ENCODE measurements at regions not wholly inside any gene's neighbourhood (a gene's known extent, or its start where the extent isn't known, plus 50 kb on each side); places are given as distances from the start of the nearest gene placed in this dataset.

DNA sequence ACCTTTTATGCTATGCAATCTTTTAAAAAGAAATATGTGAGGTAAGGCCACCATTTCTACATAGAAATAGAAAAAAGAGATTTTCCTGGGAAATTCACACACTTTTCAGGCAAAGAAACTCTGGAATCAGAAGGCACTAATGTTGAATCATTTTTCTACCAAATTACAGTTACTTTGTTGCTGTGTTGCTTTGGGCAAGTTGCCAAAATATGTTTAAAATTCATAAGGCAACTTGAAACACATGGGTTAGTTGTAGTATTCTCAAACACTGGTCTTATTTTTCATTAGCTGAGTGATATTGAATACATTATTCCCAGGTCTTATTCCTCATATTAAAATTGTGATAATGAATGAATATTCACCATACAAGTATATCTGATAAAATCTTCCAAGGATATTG lies 195.0 kb upstream of the SLITRK1 start:
- no peak for DNase-seq (ENCODE audit: low read depth)

DNA sequence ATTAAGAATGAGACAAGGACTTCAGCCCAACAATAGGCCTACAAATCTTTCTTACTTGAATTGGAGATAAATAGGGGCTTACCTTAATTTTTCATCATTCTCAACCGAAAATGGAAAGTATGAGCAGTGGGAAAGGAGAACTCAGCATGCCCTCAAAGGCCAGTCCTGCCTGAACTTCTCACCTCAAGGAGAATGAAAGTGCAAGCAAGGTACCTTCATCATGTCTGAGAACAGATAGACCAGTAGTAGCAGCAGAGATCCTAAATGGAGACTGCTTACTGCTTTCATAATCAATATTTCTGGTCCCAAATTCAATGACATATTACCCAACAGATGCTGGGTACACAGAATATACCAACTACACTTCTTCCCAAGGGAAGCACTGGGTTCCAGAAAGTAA lies 194.0 kb upstream of the SLITRK1 start:
- DNase-seq (ENCODE audit: low read depth), result no peak

DNA sequence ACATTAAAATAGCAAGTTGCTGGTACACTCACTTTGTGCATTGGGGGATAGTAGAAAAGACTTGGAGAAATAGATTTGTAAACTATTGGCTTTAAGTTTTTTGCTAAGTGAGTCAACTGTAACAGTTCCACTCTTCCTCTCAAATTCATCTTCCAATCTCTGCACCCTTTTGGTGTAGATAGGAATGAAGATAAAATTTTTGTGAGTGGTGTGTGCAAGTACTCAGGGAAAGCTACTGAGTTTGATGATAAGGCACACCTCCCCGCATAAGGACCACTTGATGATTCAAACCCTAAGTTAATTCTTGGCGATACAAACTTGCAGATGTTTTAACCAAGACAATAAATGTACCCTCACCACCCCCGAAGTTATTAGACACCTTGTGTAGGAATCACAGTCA lies 168.3 kb upstream of the SLITRK1 start:
- no peak for DNase-seq (ENCODE audit: low read depth)

DNA sequence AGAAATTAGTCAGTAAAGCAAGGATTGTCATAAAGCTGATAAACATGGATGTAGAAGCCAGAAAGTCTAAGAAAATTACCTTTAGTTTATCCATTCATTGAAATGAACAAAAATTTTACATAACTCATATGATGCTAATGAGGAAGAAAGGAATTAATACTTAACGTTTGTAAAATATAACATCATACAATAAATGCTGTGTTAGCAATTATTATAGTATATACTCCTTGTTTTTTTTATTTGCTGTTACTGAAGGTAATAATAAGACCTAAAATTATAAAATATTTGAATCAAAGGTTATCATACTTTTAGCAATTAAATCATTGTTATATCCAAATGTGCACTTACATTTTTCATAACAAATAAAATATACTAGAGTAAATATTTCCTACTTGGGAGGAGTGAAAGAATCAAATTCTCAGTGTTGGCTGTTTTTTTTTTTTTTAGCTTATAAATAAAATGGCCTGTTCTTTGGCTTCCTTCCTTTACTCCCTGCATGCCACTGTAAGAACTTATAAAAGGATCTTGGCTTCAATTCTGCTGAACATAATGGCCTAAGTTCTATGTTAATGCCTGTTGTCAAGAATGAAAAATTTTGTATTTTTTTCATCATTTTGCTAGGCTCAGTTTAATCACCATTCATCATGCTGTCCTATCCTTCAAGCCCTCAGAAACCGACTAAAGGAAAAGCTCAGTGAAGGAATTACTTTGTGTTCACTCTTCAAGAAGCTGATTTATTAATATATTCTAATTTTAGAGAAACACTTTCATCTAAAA lies 167.4 kb upstream of the SLITRK1 start:
- no peak for DNase-seq (ENCODE audit: low read depth)

DNA sequence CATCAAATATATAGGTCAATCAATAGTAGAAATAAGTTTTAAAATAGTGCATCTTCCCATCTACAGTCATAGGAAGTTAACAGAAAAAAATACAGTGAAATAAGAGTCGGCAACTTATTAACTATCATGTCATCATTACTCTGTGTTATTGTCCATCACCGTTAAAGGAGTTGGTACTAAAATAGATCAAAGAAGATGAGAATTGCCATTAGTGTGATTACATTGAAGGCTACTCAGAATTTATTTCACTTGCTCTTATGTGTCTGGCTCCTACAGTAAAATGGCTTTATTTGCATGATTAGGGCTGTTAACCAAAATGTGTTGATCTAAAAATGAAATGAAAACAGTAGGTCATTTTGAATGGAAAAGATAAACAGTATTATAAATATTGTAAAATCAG lies 162.5 kb upstream of the SLITRK1 start:
- DNase-seq (ENCODE audit: low read depth), result no peak

DNA sequence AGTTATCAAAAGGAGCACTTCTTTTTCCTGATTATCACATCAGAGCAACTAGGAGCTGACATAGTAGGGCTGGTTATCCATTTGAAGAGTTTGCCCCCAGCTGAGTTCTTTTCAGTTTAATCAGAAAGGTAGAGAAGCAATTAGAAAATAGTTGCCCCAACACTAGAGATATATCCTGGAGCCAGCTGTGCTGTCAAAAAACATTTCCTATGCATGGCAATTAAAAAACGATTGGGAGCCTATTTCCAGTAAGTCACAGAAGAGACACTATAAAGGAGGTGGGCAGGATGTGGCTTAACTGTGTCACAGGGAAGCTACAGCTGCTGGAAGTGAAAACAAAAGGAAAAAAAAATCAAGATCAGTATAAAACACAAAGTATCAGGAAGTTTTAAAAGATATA lies 155.7 kb upstream of the SLITRK1 start:
- DNase-seq (ENCODE audit: low read depth), result no peak

DNA sequence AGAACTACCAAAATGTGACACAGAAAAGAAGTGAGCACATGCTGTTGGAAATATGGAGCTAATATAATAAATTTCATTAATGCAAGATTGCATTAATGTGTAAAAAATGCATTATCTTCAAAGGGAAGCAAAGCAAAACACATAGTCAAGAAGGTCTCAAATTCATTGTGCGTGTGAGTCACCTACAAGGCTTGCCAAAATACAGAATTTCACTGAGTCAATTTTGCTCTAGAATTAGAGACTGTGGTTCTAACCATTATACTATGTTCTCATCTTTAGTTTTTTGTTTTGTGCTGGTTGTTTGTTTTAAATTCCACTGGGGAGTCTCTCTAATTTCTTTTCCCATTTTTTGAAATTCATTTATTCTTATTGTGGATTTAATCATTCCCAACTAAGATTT lies 149.8 kb upstream of the SLITRK1 start:
- no peak for DNase-seq (ENCODE audit: low read depth)

DNA sequence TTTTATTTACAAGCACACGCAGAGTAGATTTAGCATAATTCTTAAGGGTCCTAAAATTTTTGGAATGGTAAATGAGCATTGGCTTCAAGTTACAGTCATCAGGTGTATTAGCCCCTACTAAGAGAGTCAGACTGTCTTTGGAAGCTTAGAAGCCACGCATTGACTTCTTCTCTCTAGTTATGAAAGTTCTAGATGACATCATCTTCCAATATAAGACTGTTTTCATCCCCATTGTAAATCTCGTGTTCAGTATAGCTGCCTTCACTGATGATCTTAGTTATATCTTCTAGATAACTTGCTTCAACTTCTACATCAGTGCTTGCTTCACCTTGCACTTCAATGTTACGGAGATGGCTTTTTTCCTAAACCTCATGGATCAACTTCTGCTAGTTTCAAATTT lies 148.8 kb upstream of the SLITRK1 start:
- no peak for DNase-seq (ENCODE audit: low read depth)

DNA sequence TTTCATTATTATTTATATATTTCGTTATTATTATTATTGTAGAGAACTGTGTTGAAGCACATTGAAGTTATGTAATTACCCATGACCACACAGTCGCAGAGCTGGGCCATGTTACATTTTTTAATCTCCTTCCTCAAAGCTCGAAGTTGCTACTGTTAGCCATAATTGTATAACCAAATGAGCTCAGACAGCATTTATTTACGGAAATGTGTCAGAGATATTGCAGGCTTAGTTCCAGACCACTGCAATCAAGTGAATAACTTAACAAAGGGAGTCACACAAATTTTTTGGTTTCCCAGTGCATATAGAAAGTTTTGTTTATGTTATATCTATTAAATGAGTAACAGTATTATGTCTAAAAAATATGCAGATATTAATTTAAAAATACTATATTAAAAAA lies 147.1 kb upstream of the SLITRK1 start:
- no peak for DNase-seq (ENCODE audit: low read depth)

DNA sequence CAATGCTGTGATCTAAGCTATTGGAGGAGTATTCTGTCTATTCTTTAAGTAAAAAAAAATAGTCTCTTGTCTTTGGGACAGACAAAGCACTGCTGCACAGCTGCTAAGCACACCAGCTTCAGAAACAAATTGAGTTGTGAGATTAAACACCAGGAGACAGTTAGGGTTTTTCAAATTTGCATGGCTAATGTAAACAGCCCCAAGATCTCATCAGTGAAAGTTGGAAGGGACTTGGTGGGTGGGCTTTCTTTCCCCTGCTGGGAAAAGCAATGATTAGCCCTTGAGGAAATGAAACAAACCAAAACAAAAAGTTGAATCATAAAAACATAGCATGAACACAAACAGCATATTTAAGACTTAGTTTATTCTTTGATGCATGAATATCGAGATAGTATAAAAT lies 143.6 kb upstream of the SLITRK1 start:
- DNase-seq (ENCODE audit: low read depth), result no peak

DNA sequence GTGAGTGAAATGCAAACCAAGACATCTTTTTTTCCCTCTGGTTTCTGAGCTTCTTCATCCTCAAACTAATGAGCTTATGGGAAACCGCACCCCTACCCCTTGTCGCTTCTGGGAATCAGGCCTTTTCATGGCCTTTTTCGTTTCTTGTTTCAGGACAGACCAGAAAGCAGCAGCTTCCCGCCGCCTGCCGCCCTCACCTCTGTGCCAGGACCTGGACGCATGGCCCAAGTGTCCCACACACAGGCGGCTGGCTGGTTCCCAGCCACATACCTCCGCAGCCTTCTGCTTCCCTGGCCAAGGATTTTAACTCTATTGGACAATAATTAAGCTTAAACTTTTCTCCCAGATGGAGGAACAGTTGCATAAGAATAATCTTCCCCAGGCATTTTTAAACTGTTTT lies 114.1 kb upstream of the SLITRK1 start:
- no peak for DNase-seq (ENCODE audit: low read depth)

DNA sequence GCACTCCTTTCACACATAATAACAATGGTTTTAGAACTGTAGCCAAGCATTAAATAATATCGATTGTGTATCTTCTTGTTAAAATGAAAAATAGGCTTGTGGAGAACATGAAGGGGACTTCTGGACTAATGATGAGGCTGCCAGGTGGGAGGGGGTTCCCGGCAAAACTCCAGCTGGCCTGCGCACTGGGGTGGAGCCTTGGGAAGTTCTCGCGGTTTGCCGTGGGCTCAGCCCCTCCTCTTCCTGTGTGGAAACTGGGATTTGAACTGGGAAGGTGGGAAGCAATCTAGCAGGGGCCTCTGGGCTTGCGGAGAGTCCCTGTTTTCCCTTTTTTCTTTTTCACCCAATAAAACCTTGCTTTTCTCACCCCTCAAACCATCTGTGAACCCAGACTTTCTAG lies 113.7 kb upstream of the SLITRK1 start:
- DNase-seq (ENCODE audit: low read depth), result no peak

DNA sequence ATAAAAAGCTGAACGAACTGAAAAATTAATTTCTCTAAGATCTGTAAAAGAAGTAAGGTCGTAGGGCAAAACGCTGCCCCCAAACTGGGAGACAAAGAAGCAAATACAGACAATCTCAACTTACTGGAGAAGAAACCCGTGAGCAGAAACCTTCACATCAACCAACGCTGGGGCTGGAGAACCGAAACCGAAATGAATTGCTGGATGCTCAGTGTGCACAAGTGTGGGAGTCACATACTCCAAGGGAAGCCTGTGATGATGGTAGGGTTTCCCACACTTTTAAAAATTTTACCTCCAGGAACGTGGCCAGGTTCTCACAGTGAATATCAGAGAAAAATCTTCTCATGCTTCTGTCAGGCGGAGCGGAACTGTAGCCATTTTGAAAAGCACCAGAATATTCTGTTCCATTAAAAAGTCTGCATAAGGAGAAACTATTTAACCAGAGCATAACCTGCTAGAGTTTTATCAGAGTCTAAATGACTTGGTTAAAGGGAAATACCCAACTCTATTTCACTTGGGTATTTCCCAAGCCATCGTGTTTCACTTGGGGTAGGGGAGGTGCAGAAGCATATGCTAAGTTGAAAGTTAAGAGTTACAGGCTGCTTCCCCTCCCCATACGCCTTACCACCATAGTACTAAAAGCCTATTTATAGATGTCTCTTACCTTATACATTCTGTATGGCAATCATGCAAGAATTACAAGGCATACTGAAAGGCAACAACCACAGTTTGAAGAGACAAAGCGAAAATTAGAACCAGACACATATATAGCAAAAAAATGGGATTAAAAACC lies 110.5 kb upstream of the SLITRK1 start:
- DNase-seq (ENCODE audit: low read depth), result no peak

DNA sequence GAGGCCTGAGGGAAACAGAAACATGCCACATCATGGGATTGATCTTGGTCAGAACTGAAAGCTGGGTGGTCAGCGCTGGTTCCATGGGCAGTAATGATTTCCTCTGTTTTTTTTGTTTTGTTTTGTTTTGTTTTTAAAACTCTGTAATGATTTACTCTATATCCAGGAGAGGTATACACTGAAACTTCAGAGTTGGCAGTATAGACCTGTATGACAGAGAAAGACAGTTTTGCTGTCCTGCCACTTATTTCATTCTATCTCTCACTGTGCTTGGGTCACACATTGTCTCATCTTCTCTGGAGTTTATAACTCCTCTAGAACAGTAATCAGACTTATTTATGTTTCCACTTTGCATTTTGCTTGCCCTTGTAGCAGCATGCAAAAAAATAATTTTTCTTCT lies 105.1 kb upstream of the SLITRK1 start:
- no peak for DNase-seq (ENCODE audit: low read depth)

DNA sequence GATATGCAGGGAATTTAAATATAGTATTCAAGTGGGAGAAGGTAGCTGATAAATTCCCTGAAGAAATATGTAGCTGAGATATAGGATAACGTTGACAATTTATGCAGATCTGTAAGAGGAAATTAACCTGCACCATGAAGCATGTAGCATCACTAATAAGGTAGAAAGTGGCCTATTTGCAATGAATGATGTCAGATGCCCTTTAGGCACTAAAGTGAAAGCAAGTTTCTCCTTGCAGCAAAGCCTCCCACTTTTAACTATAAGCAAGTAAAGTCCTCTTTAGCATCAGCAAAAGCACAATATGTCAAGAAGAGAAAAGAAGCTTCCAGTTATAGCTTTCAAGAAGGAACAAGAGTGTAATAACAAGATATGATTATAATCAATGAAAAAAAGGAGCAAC lies 102.5 kb upstream of the SLITRK1 start:
- DNase-seq (ENCODE audit: low read depth), result no peak

DNA sequence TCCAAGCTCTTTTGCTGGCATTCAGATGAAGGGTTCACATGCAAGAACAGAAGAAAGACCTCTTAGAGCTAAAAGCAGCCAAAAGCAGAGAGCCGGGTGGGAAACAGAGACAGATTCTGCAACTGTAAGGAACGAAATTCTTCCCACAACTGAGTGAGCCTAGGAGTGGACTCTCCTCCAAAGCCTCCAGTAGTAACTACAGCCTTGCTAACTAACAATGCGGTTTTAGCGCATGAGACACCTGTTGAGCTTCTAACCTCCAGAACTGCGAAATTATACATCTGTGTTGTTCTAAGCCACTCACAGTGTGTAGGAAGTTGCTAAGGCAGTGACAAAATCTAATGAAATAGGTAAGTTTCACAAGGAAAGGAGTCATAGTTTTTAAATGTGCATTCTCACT lies 98.1 kb upstream of the SLITRK1 start:
- no peak for DNase-seq (ENCODE audit: low read depth)

DNA sequence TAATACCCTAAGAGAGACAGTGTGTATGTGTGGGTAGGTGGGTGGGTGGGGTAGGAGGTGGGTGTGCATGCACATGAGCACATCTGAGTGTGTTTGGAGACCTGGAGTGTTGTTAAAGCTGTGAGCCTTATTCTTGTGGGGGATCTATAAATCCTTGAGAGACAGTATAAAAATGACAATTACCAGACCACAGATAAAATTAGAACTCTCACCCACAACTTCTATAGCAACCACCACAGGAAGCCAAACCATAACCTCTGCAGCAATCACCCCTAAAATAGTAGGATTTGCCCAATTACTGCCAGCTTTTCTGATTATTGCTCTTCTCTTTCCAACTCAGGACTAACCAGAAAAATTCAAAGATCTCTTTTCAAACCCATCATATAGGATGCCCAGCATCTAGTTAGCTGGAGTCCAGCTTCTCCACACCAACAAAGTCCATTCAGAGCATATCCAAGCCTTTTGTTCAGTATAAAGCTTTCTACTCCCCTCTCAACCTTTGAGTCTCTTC lies 93.4 kb upstream of the SLITRK1 start:
- no peak for DNase-seq (ENCODE audit: low read depth)

DNA sequence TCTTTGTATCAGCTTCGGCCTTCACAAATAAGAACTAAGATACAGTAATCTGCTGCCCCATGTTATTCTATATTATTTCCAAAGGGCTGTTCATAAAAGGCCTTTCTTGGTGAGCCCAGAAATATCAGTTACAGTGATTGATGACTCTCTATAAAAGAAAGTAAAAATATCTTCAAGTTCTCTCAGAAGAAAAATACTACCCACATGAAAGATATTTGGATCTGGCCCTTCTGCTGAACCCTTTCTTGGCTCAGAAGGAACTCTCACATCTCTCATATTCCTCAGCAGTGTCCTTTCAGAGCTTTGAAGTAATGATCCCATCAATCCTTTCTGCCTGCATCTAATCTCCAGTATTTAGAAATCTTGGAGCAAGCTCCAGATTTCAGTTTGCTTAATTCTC lies 76.3 kb upstream of the SLITRK1 start:
- DNase-seq (ENCODE audit: low read depth), result no peak

DNA sequence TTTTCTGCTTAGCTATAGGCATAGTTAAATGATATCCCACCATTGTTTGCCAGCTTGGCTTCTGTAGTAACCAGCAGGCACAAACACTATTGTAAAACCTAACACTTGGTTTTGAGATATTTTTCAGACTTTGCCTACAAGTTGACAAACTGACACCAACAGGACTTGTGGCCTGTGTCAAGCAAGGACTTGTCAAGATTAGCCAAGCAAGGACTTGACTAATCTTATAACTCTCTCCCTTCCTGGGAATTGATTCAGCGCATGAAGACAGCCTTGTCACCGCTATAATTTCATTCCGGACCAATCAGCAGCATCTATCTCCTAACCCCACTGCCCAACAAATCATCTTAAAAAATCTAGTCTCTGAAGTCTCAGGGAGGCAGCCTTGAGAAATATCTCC lies 72.7 kb upstream of the SLITRK1 start:
- no peak for DNase-seq (ENCODE audit: low read depth)

DNA sequence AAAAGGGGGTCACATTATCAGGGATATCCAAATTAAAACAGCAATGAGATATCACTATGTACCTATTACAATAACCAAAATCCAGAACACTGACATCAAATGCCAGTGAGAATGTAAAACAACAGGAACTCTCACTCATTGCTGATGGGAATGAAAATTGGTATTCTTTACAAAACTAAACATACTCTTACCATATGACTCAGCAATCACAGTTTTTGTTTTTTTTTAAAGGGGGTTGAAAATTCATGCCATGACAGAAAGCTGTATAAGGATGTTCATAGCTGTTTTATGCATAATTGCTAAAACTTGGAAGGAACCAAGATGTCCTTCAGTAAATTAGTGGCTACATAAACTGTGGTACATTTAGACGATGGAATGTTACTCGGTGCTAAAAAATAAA lies 71.6 kb upstream of the SLITRK1 start:
- no peak for DNase-seq (ENCODE audit: low read depth)

DNA sequence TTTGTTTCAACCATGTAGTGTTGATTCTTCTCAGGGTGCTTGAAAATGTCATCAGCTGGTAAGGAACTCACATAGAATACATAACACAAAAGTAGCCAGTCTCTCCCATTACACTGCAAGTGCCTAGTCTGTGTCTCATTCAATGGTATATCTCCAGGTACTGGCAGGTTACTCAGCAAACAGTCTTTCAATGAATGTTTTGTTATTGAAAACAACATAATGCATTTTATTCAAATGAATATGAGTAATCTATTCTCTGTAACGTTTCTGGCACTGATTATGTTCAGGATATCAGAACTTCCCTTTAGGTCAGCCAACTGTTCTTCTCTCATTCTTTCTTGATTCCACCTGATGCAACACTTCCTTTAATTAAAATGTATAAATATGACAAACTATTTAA lies 68.0 kb upstream of the SLITRK1 start:
- no peak for DNase-seq (ENCODE audit: low read depth)

DNA sequence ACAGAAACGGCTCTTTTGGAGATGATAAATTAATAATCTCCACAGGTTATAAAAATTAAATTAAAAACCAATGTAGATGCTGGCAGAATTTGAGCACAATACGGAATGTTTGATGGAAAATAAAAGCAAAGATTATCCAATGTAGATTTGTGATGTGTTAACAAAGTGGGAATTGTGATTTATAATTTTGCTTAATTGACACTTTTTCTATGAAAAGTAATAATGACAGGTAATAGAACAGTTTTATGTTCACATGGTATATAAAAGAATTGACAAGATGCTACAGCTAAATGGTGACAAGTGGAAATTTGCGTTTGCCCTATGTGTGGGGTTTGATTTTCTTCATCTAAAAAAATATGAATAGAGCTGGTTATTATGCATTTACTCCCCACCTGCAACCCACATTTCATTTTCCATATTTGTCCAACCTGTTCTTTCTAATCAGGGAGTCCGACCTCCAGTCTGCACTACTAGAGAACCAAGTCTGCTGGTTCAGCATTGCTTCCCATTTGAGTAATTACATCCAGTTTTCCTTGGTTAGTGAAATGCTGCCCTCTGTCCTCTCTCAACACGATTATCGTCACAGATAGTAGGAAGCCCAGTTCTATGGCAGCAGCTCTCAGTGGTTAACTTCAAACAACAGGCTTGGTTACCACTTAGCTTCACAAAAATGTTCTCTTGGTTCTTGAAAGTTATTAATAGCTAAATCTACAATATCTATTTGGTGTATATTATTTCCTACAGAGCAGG lies 61.4 kb upstream of the SLITRK1 start:
- DNase-seq (ENCODE audit: low read depth), result no peak

Measured in stimulated activated CD8-positive, alpha-beta memory T cell treated with anti-CD3 and anti-CD28 coated beads, Interleukin-4, amount 100 ng/mL, for 24 hours (primary cell).